GM04504 (cell line): ENCODE measurements at regions not wholly inside any gene's neighbourhood (a gene's known extent, or its start where the extent isn't known, plus 50 kb on each side); places are given as distances from the start of the nearest gene placed in this dataset.
A peak's percentile ranks its signal among the peaks of the same experiment; 100 is the strongest.
"Not testable (repeated sequence)": the region's sequence is repeated elsewhere in the genome, so short reads cannot be mapped to it uniquely, and the experiment has no call there.

Experiments
- DNase-seq: peaks from one replicate; pipeline ENCODE4 v3.0.0-alpha.2; 2012; ENCODE audit warnings: low read depth

DNA sequence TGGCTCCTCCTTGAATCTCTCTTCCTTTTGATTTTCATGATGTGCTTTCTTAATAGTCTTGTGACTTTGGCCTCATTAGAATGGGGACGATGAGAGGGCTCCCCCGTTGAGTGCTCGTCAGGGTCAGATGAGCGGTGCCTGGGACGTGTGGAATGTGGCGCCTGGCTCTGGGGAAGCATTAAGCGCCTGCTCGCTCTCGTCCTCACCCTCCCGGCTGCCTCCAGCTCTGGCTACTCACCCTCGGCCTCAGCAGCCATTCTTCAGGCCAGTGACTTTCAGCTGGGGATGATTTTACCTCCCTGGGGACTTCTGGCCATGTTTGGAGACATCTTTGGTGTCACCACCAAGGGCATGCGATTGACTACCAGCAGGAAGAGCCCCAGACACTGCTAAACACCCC, 69.7 kb downstream of the RPS6KA4 start:
- no peak for DNase-seq

DNA sequence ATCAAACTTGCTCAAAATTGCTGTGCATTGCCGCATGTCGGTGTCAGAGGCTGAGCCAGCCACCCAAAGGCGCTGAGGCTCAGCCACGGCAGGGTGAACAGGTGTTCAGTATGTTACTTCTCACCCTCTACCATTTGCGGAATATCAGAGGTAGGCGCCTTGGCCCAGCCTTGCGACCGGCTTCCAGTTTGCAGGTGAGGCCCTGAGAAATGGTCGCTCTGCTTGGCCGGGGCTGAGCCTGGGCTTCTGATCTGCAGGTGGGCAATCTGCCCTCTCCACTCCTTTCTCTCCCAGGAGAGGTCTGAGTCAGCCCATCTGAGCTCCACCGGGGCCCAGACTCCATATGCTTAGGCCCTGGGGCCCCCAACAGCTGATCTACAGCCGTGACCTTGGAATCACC, 71.0 kb downstream of the RPS6KA4 start:
- no peak for DNase-seq

DNA sequence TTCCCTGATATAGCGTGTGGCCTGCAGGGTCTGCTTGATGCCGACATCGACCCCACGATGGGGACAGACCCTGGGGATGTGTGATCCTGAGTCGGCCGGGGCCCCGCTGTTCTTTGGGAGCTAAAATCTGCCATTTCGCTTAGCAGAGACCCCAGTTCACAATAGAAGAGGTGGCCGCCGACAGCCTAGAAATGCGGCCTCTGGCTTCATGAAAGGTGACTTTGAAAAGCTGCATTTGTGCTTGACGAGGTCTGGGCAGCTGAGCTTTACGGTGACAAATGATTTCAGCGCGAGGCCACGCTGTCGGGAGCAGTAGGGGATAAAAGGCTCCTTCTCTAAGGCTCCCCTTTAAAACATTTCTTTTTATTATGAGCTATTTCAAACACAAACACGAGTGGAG, 71.7 kb downstream of the RPS6KA4 start:
- DNase-seq, result no peak

DNA sequence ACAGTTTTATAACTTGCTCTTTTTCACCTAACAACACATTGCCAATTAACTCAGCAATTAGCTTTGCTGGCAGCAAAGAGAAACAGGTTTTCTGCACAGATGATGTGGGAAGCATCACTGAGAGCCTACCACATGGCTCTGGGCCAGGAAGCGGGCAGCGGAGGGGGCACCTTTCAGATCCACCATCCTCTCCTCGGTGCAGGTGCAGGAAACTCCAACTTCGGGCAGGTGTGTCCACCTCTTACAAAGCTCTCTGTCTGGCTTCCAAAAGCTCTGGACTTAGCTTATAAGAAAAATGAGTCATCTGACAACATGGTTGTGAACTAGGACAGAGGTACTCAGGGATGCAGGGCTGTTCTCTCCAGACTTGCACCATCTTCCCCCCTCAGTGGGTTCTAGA, 77.0 kb downstream of the RPS6KA4 start:
- DNase-seq, result no peak

DNA sequence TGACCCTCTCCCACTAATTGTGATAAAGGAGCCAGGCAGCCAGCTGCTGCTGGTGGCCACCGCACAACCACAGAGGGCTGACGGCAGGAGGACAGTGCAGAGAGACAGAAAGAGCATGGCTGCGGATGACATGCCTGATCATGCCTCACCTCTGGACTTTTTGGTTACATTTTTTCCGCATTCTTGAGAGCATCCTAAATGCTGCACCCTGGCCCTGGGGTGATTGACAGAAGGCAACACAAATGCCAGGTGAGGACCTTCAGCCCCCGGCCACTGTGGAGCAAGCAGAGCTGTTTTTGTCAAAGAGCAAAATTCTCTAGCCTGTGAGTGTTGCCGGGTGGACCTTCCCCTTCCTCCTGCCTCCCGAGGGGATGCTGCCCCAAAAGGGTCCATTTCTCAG, 78.5 kb downstream of the RPS6KA4 start:
- no peak for DNase-seq

DNA sequence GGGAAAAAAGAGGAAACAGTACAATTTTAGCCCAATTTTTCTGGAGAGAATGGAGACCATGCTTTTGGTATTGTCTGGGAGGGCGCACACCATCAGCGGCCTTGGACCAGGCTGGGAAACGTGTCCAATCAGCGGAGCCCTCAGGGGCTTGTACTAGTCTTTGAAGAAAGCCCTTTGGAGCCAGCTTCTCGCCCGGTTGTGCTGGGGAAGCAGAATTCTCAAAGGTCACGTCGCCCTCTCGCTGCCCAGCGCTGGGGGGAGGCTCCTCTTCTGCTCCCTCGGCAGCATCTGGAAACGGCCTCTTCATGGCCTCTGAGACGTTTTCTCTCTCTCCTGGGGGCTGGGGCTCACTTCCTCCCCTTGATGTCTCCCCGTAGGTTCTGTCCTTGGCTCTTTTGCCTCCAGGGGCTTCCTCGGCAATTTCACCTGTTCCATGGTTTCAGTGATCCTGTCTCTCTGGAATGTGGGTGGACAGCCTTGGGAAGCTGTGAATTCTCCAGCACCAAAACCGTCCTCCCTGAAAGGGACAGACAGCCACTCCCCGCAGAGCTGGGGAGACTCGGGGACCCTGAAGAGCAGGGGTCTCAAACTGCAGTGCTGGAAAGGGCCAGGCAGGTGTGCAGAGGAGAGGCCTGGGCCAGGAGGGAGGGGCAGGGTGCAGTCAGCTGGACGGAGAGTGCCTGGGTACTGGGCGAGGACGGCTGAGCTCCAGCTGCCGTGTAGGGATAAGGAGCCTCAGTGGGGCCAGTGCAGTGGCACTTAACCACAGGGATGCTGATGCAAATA, 80.2 kb downstream of the RPS6KA4 start:
- no peak for DNase-seq

DNA sequence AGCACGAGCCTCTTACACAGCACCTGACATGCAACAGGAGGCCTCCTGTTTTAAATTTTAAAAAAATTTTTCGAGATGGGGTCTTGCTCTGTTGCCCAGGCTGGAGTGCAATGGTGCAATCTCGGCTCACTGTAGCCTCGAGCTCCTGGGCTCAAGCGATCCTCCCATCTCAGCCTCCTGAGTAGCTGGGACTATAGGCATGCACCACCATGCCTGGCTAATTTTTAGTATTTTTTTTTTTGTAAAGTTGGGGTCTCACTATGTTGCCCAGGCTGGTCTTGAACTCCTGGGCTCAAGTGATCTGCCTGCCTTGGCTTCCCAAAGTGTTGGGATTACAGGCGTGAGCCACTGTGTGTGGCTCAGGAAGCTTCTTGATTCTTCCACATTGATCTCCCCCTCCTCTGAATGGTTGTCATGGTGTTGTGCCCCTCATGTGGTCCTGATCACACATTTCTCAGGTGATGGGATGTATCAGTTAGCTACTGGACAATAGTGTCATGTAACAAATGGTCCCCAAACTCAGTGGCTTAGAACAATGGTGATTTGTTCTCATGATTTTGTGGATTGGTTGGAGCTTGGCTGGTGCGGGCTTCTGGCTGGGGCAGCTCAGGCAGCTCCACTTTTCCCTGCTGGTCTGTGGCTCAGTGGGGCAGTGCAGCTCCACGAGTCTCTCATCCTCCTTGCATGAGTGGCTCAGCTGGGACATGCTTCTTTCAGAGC, 81.0 kb downstream of the RPS6KA4 start:
- not testable (repeated sequence) for DNase-seq

DNA sequence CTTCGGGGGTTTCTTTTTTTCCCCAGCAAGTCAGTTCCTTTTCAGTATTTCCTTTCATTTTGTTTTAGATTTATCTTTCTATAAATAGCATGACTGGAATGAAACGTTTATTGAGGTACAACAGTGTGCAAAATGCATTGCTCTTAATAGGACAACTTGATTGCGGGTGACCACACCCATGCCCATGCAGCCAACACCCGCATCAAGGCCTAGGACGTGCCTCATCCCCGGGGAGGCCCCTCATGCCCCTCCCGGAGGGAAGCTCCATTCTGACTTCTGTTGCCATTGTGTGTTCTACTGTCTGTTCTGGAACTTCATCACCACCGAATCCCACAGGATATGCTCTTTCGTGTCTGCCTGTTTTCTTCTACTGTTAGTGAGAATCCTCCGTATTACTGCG, 82.2 kb downstream of the RPS6KA4 start:
- no peak for DNase-seq

DNA sequence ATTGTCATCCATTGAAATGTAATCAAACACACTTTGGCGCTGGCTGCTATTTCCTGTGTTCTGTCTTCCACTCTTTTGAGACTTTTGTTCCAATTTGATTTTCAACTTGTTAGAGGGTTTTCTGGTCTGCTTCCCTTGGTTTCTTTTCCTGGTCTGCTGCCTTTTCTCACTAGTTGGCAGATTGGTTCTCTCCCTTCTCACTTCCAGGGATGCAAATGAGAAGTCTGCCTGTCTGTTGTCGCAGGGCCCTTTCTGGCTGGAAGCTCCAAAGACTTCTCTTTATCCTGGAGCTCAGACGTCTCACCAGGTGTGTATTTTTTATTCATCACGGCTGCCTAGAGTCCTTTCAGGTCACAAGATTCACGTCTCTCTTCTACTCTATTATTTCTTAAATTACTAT, 84.0 kb downstream of the RPS6KA4 start:
- DNase-seq, result no peak

DNA sequence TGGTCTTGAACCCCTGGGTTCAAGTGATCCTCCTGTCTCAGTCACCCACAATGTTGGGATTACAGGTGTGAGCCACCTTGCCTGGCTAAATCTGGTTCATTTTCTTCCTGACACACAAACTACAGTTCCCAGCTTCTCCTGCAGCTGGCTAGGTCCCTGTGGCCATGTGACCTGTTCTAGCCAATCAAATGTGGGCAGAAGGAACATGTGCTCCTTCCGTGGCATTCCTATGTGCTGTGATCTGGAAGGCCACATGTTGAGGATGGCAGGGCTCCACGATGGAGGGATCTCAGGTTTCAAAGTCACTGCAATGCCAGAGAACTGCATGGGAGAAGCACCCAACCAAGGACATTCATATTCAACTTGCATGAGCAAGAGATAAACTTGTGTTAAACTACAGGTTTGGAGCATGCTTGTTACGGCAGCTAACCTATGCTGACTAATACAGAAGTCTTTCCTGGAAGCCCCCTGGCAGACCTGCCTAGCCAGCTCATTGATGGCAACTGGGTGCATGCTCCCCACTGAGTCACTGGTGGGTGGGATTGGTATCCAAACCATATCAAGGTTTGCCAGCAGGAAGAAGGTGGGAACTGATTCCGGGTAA, 86.0 kb downstream of the RPS6KA4 start:
- no peak for DNase-seq

DNA sequence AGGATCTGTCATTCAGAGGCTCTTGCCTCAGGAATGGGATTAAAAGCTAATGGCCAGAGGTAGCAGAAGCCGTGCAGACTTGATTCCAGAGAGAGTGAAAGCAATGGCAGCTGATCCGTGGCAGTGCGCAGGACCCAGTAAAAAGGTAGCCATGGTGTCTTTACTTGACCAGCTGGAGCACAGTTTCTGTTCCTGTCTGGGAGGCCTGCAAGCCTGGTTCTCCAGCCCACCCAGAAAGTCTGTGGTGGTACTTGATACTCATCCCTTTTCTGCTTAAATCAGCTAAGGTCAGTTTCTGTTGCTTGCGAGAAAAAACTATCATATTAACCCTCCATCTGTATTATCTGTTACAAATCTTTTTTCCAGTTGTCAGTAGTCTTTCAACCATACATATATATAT, 86.7 kb downstream of the RPS6KA4 start:
- DNase-seq, result no peak

DNA sequence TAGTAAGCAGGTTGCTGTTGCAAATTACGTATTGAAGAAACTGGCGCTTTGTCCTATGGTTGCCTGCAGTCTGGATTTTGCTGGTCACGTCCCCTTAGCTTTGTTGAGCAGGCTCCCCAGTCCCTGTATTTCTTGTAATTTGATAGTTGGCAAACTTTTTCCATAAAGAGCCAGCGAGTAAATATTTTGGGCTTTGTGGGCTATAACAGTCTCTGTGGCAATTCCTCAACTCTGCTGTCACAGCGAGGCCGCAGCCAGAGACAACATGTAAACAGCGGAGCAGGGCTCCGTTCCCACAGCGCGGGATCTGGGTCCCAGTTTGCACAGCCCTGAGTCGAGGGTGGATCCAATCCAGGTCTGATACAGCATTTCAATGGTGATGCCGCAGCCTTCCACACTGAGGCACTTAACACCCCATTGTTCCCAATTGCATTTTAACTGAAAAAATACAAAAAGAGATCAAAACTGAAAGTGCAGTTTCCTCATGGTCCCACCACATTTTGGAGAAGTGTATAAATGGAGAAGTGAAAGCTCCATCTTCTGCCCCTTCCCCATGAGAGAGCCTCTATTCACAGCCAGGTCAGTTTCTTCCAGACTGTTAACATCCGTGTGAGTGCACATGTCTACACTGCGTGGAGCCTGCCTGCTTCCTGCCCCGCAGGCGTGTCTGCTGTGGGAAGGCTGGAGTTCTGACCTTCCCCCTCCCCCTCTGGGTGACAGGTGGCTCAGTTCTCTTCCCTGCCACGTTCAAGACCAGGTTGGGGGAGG, 89.1 kb downstream of the RPS6KA4 start:
- no peak for DNase-seq

DNA sequence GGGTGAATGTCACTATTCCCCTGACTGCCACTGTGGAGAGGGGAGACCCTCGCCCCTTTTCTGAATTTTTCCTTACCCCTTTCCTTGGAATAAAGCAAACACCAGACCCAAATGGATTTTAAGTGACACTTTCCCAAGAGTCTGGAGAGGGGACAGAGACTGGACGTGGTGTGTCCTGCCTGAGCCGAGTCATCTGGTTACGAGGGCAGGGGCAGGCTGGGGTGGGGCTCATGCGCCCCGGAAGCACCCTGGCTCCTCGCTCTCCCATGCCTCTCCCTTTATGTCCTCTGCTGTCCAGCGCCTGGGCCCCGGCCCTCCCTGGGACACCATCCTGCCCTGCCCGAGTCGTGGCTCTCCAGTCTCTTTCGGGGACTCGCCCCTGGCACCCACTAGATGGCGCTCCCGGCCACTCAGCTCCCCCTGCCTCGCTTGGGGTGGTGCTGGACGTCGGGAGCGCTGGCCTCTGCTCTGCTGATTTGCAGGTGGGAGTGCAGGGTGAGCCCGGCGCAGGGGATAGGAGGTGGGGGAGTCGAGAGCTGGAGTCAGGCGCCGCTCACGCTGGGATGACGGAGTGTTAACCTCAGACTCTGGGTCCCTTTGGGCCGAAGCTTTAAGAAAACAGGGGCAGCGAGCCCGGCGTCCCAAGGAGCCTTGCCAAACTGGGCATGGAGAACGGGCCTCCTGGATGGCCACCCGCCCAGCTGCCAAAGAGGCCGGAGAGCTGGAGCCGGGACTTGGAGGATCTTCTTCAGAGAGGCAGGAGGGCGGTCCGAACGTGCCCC, 89.8 kb downstream of the RPS6KA4 start:
- peak; percentile 34 for DNase-seq

DNA sequence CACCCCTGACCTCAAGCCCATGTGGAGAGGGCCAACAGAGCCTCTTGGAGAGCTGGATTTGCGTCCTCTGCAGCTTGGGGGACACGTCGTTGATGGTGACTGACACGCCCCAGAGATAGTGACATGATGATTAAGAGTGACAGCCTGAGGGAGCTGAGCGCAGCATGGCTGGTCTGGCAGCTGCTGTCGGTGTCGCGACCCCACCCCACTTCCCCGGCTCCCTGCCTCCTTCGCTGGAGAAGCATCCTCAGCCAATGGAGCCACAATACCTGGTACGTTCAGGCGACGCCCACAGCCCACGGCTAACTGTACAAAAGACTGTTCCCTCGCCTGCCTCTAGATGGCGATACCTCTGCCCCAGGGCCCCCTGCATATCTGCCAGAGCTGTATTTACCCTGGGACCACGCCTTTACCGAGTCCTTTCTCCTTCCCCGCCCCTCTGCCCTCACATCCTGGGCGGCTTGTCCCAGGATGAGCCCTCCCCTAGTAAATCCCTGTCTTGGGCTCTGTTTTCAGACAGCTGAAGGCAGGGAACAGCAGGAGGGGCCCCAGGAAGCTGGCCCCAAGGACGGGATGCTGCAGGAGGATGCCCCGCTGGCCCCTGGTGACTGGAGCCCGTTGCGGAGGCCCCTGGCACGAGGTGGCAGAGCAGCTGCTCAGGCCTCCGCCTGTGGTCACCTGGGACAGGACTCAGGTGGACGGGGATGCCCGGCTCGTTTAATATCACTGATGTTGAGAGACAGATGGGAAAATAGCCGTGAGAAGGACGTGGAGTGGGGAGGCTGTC, 90.6 kb downstream of the RPS6KA4 start:
- DNase-seq, result no peak

DNA sequence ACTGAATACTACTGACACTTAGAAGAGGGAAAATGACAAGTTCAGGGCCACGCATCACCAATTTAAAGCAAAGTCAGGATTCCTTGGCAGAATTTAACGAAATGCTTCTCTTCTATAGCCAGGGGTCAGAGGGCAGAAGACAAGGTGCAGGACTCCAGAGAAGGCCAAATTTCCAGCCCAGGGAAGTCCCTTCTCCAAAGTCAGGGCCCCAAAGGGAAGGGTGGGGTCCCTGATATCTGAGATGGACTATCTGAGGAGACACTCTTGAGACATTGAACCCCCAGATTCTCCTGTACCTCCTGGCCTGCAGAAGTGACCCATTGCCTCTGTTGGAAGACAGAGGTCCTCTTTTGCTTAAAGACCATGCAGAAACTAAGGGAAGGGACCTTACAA, 91.2 kb downstream of the RPS6KA4 start:
- no peak for DNase-seq

DNA sequence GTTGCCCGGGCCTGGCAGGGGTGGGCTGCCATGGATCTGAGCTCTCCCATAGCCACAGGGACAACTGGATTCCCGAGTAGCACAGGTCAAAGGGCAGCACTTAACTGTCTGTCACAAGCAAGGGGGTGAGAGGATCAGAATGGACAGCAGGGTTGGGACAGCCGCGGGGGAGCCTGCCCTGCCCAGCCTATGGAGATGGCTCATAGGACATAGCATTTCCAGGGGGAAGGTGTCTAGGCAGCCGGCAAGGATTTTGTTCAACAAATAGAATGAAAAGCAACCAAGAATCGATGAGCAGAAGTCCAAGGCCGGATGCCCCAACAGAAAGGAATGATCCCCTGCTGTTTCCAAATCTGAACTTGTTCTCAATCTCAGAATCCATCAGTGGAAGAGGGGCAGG, 92.9 kb downstream of the RPS6KA4 start:
- no peak for DNase-seq

DNA sequence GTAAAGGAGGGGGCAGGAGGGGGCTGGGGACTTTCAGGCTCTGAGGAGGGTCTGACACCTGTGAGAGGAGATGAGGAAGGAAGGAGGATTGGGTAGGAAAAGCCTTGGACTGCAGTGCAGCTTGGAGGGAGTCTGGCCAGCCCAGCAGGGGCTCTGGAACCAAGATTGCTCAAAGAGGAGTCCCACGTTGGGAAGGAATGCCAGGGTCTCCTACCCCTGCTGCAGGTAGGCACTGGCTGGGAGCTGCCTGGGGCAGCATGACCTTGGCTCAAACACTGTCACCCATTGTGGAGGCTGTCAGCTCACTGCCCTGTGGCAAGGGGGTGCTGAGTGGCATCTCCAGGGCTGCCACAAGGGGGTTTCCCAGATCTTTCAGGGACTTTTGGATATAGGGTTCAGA, 94.5 kb downstream of the RPS6KA4 start:
- no peak for DNase-seq

DNA sequence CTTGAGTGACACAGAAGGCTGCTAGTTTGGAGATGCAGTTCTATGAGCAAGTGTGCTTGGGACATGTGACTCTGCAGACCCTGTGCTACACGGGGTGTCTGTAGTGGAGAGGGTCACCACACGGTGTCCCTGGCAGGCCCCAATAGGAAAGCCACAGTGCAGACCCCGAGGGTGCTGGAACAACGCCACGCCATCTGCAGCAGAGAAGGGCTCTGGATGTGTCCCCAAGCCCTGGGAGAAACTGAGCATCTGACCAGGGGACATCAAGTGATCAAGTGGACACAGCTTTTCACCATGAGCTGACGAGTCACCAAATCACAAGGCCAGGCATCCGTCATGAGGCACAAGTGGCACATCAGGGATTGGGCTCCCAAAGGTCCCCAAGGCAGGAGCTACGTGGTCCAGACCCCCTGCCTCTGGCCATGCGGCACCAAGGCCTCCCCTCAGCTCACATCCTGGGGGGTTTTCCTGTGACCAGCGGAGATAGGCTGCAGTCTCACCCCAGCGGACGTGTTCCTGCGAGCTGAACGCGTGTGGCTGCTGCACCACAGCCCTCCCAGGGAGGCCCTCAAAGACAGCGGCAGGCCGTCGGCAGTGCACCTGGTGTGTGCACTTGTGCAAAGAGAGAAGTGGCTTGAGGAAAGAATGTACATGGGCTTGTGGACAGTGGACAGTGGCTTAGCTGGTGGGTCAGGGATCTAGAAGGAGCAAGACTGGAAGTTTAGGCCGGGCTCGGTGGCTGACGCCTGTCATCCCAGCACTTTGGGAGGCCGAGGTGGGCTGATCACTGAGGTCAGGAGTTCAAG, 96.7 kb downstream of the RPS6KA4 start:
- no peak for DNase-seq

DNA sequence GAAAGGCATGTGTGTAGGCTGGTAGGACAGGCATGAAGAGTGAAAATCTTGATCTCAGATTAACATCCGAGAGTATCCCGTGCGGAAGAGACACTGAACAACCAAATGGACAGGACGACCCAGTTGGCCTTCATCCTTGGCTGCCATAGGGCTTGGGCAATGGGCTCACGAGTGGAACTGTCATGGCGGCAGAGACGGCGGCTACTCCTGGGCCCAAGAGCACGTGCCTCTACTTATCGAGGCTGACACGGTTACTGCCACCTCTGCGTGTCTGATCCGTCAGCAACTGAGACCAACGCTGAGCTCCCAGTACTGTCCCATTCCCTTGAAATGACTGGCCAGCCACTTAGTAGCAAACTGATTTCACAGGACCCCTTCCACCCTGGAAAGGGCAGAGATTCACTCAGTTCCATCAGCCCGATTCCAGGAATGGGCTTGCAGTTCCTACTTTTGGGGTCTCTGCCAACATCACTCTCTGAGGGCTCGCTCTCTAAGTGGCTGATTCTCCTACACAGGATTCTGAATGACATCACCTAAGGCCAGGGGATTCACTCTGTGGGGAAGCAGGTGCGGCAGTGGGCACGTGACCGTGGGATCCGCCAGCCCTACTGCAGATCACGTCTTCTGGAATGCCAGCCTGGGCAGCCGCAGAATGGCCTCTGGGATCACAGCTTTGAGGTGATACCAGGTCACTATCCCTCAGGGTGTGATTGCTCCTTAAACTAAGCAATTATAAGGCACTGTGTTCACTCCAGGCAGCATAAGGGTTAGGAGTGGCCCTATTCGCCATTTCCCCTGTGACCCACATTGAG, 97.8 kb downstream of the RPS6KA4 start:
- DNase-seq, result no peak
